ENCODE measurements at regions not wholly inside any gene's neighbourhood (a gene's known extent, or its start where the extent isn't known, plus 50 kb on each side); places are given as distances from the start of the nearest gene placed in this dataset.

GRCh38 chr2:6359964-6360363 is 505.7 kb downstream of the CMPK2 start:
- no peak for DNase-seq

- no peak for DNase-seq
These were observed 502.8 kb downstream of the CMPK2 start for GRCh38 chr2:6362671-6363450.

GRCh38 chr2:6368281-6368680 is 497.4 kb downstream of the CMPK2 start:
- DNase-seq: no peak

GRCh38 chr2:6369266-6369665 is 496.4 kb downstream of the CMPK2 start:
- no peak for DNase-seq

GRCh38 chr2:6370753-6371551 is 494.8 kb downstream of the CMPK2 start:
- peak; percentile 97 for DNase-seq

- no peak for DNase-seq
These were observed 493.3 kb downstream of the CMPK2 start for GRCh38 chr2:6372317-6372901.

- no peak for DNase-seq
These were observed 484.4 kb downstream of the CMPK2 start for GRCh38 chr2:6381326-6381725.

- no peak for DNase-seq
These were observed 481.4 kb downstream of the CMPK2 start for GRCh38 chr2:6384341-6384740.

- no peak for DNase-seq
These were observed 473.4 kb downstream of the CMPK2 start for GRCh38 chr2:6392354-6392753.

GRCh38 chr2:6392966-6393365 is 472.7 kb downstream of the CMPK2 start:
- no peak for DNase-seq

- no peak for DNase-seq
These were observed 471.9 kb downstream of the CMPK2 start for GRCh38 chr2:6393819-6394218.

GRCh38 chr2:6394276-6394675 is 471.4 kb downstream of the CMPK2 start:
- DNase-seq: no peak

- DNase-seq: no peak
These were observed 467.3 kb downstream of the CMPK2 start for GRCh38 chr2:6398421-6398820.

- no peak for DNase-seq
These were observed 464.4 kb downstream of the CMPK2 start for GRCh38 chr2:6401301-6401700.

- DNase-seq: no peak
These were observed 457.6 kb downstream of the CMPK2 start for GRCh38 chr2:6408057-6408456.

GRCh38 chr2:6410313-6410712 is 455.4 kb downstream of the CMPK2 start:
- DNase-seq: no peak

GRCh38 chr2:6412533-6413091 is 453.1 kb downstream of the CMPK2 start:
- DNase-seq: no peak

GRCh38 chr2:6417050-6417449 is 448.7 kb downstream of the CMPK2 start:
- DNase-seq: no peak

- no peak for DNase-seq
These were observed 447.4 kb downstream of the CMPK2 start for GRCh38 chr2:6418291-6418690.

- no peak for DNase-seq
These were observed 444.5 kb downstream of the CMPK2 start for GRCh38 chr2:6421138-6421730.

GRCh38 chr2:6421888-6422287 is 443.8 kb downstream of the CMPK2 start:
- no peak for DNase-seq

GRCh38 chr2:6423157-6423556 is 442.6 kb downstream of the CMPK2 start:
- DNase-seq: no peak

- no peak for DNase-seq
These were observed 441.8 kb downstream of the CMPK2 start for GRCh38 chr2:6423944-6424343.

All from NCI-H524 treated with DMSO at 0.1 percent for 48 hours (cell line).